ENCODE measurements at regions not wholly inside any gene's neighbourhood (a gene's known extent, or its start where the extent isn't known, plus 50 kb on each side); places are given as distances from the start of the nearest gene placed in this dataset.

DNA sequence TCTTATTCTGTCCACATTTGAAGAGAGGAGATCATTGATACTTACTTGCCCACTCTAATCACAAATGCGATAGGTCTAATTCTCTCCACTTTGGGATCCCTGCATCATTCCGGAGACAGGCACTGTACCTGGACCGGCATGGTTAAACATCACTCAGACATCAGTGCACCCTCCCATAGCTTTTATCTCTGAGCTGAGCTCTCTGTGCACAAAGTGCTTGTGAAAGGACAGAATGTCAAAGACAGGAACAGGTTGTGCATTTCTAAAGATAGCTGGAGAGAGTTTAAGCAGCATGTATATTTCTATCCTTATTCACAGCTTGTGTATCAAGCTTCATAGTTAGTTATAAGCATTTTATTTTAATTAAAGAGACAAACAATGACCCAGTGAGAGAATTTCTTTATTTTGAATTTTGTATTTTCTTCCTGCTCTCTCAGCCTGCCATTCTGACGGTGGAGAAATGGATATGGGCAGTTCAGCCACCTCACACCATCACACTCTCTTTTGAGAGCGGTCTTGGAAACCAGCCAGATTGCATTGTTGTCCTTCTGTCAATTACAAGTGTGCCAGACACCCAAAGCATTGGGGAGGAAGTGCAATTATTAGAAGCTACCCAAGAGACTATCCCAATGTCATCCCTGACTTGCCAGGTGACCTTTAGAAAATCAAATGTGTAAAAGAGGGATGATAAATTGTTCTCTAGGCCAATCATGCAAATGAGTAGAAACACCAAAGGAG, 65.2 kb upstream of the CHL1 start:
- Mint-ChIP-seq H3K9me3 (peaks cover 9 to 10% of the 10 kb centered on the region in 2 donors), H3K36me3 (no peaks in the 10 kb centered on the region), H3K4me3 (no peak overlapping the region), H3K27ac (no peak overlapping the region), H3K27me3 (ENCODE audit: low read depth in 2 of 2) (no peaks in the 10 kb centered on the region), H3K4me1 (no peaks in the 10 kb centered on the region)
- no peak overlapping the region for H3K27ac ChIP-seq (ENCODE audit: low read length)
- no peaks in the 10 kb centered on the region for H3K4me1 ChIP-seq (ENCODE audit: control insufficient read depth, insufficient read depth, low read length)
- no peaks in the 10 kb centered on the region for H3K9me3 ChIP-seq (ENCODE audit: control insufficient read depth, insufficient read depth, low read length)
- no peaks in the 10 kb centered on the region for H3K36me3 ChIP-seq (ENCODE audit: control insufficient read depth, insufficient read depth, low read length)
- ATAC-seq (no peak), DNase-seq (no peak)
- H3K27me3 ChIP-seq (ENCODE audit: control insufficient read depth, insufficient read depth, low read length), result no peaks in the 10 kb centered on the region
- H3K4me3 ChIP-seq (ENCODE audit: low read length), result no peak overlapping the region
- 91% methylated on average over 5 of the region's 5 CpGs for WGBS (ENCODE audit: insufficient coverage)
- TF ChIP-seq, protein P1, sequence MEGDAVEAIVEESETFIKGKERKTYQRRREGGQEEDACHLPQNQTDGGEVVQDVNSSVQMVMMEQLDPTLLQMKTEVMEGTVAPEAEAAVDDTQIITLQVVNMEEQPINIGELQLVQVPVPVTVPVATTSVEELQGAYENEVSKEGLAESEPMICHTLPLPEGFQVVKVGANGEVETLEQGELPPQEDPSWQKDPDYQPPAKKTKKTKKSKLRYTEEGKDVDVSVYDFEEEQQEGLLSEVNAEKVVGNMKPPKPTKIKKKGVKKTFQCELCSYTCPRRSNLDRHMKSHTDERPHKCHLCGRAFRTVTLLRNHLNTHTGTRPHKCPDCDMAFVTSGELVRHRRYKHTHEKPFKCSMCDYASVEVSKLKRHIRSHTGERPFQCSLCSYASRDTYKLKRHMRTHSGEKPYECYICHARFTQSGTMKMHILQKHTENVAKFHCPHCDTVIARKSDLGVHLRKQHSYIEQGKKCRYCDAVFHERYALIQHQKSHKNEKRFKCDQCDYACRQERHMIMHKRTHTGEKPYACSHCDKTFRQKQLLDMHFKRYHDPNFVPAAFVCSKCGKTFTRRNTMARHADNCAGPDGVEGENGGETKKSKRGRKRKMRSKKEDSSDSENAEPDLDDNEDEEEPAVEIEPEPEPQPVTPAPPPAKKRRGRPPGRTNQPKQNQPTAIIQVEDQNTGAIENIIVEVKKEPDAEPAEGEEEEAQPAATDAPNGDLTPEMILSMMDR (IDR thresholded peaks at IDR 0.05), result no peak
- intact Hi-C loops (cut with micrococcal nuclease), result no loop called here

DNA sequence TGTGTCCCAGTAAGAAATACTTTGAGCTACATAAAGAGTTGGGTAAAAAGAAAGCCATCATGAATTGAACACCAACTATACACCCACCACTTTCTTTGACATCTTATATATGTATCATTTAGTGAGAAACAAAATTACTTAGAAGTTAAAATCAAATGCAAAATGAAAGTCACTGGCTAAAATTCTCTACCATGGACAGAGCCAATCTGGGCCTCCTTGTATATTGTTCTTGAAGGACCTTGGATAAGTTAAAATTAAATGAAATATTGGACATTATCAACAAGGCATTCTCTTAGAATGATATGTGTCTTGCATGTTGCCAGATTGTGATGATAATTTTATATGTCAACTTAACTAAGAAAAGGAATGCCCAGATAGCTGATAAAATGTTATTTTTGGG, 64.2 kb upstream of the CHL1 start:
- no peaks in the 10 kb centered on the region for H3K27me3 Mint-ChIP-seq (ENCODE audit: low read depth in 2 of 2)
- TF ChIP-seq, protein P1 (IDR thresholded peaks at IDR 0.05), result no peak
- peaks cover 6 to 7% of the 10 kb centered on the region in 2 donors for H3K9me3 Mint-ChIP-seq
- intact Hi-C loops (cut with micrococcal nuclease), result no loop called here
- Histone ChIP-seq H3K27ac (ENCODE audit: low read length) (no peak overlapping the region), H3K36me3 (ENCODE audit: control insufficient read depth, insufficient read depth, low read length) (no peaks in the 10 kb centered on the region), H3K4me1 (ENCODE audit: control insufficient read depth, insufficient read depth, low read length) (no peaks in the 10 kb centered on the region), H3K9me3 (ENCODE audit: control insufficient read depth, insufficient read depth, low read length) (no peaks in the 10 kb centered on the region), H3K27me3 (ENCODE audit: control insufficient read depth, insufficient read depth, low read length) (no peaks in the 10 kb centered on the region), H3K4me3 (ENCODE audit: low read length) (no peak overlapping the region)
- H3K4me1 Mint-ChIP-seq, result no peaks in the 10 kb centered on the region
- H3K4me3 Mint-ChIP-seq, result no peak overlapping the region
- DNase-seq, result no peak
- no peaks in the 10 kb centered on the region for H3K36me3 Mint-ChIP-seq
- no peak overlapping the region for H3K27ac Mint-ChIP-seq
- ATAC-seq, result no peak

DNA sequence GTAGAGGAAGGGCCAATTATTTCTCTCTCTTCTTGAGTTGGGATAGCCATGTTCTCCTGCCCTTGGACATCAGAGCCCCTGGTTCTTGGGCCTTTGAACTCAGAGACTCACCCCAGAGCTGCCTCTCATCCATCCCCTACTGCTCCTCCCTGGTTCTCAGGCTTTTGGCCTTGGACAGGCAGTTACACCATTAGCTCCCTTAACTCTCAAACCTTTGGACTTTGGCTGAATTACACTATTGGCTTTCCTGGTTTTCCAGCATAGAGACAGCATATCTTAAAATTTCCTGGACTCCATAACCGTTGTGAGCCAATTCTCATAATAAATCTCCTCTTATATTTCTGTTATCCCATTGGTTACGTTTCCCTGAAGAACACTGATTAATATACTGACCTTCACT, 63.7 kb upstream of the CHL1 start:
- H3K9me3 ChIP-seq (ENCODE audit: control insufficient read depth, insufficient read depth, low read length), result no peaks in the 10 kb centered on the region
- no peaks in the 10 kb centered on the region for H3K27me3 ChIP-seq (ENCODE audit: control insufficient read depth, insufficient read depth, low read length)
- H3K9me3 Mint-ChIP-seq, result peaks cover 6 to 7% of the 10 kb centered on the region in 2 donors
- H3K36me3 ChIP-seq (ENCODE audit: control insufficient read depth, insufficient read depth, low read length), result no peaks in the 10 kb centered on the region
- no peaks in the 10 kb centered on the region for H3K27me3 Mint-ChIP-seq (ENCODE audit: low read depth in 2 of 2)
- no peak overlapping the region for H3K27ac Mint-ChIP-seq
- no peak overlapping the region for H3K27ac ChIP-seq (ENCODE audit: low read length)
- DNase-seq, result no peak
- H3K4me1 ChIP-seq (ENCODE audit: control insufficient read depth, insufficient read depth, low read length), result no peaks in the 10 kb centered on the region
- TF ChIP-seq, protein P1 (IDR thresholded peaks at IDR 0.05), result no peak
- no peak overlapping the region for H3K4me3 ChIP-seq (ENCODE audit: low read length)
- intact Hi-C loops (cut with micrococcal nuclease), result no loop called here
- H3K4me3 Mint-ChIP-seq, result no peak overlapping the region
- WGBS (ENCODE audit: insufficient coverage), result 76% methylated on average over 2 of the region's 2 CpGs
- no peaks in the 10 kb centered on the region for H3K4me1 Mint-ChIP-seq
- H3K36me3 Mint-ChIP-seq, result no peaks in the 10 kb centered on the region
- no peak for ATAC-seq

DNA sequence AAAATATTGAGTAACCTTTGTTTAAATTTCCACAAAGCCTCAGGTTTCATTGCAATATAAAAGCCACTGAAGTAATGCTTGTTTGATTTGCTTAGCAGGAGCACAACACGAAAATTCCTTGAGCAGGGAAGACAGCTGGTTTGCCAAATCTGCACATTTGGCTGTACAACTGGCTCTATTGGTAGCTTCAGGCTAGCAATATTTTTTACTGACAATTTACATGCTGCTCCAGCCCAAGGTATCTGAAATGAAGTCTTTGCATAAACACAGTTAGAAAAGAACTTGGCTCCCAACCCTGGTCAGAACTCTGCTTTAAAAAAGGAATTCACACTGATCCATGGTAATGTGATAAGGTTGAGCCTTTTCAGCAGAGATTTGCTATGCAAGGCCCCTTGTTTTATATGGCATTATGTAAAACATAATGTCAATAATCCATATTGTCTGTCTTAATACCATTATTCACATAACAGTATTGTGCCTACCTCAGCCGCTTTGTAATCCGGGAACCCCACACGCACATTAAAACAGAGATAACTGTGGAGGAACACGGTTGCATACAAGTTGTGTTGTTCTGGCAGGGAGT, 55.7 kb upstream of the CHL1 start:
- ATAC-seq, result no peak
- no peaks in the 10 kb centered on the region for H3K36me3 ChIP-seq (ENCODE audit: control insufficient read depth, insufficient read depth, low read length)
- H3K4me3 ChIP-seq (ENCODE audit: low read length), result no peak overlapping the region
- Mint-ChIP-seq H3K27ac (no peak overlapping the region), H3K4me1 (no peaks in the 10 kb centered on the region), H3K27me3 (ENCODE audit: low read depth in 2 of 2) (no peaks in the 10 kb centered on the region), H3K9me3 (peaks cover 8 to 9% of the 10 kb centered on the region in 2 donors), H3K4me3 (no peak overlapping the region), H3K36me3 (no peaks in the 10 kb centered on the region)
- no peak for DNase-seq
- no peaks in the 10 kb centered on the region for H3K9me3 ChIP-seq (ENCODE audit: control insufficient read depth, insufficient read depth, low read length)
- no peaks in the 10 kb centered on the region for H3K4me1 ChIP-seq (ENCODE audit: control insufficient read depth, insufficient read depth, low read length)
- TF ChIP-seq, protein P1 (IDR thresholded peaks at IDR 0.05), result no peak
- no peaks in the 10 kb centered on the region for H3K27me3 ChIP-seq (ENCODE audit: control insufficient read depth, insufficient read depth, low read length)
- 91% methylated on average over 5 of the region's 5 CpGs for WGBS (ENCODE audit: insufficient coverage)
- no peak overlapping the region for H3K27ac ChIP-seq (ENCODE audit: low read length)
- intact Hi-C loops (cut with micrococcal nuclease), result no loop called here
